ENCODE measurements at regions not wholly inside any gene's neighbourhood (a gene's known extent, or its start where the extent isn't known, plus 50 kb on each side); places are given as distances from the start of the nearest gene placed in this dataset.

DNA sequence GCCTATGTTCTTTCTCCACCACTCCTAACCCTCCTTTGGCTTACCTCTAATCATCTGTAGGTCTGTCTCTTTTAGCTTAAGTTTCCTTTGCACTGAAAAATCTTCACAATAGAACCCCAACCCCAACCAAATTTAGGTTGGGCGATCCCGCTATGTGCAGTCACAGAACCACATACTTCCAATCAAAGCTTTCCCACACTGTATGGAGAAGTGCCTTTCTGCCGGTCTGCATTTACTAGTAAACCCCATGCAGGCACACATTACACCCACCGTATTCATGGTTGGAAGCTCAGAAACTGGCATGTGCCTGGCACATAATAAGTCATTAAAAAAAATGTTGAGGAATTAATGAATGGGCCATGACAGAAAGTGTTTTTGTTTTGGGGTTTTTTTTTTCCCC is 158.4 kb downstream of the KLF12 start:
- no peak overlapping the region for H3K27ac ChIP-seq
- no peak overlapping the region for H3K4me3 ChIP-seq
- no peak for TF ChIP-seq POLR2A (IDR thresholded peaks at IDR 0.05)
- TF ChIP-seq, protein P1, sequence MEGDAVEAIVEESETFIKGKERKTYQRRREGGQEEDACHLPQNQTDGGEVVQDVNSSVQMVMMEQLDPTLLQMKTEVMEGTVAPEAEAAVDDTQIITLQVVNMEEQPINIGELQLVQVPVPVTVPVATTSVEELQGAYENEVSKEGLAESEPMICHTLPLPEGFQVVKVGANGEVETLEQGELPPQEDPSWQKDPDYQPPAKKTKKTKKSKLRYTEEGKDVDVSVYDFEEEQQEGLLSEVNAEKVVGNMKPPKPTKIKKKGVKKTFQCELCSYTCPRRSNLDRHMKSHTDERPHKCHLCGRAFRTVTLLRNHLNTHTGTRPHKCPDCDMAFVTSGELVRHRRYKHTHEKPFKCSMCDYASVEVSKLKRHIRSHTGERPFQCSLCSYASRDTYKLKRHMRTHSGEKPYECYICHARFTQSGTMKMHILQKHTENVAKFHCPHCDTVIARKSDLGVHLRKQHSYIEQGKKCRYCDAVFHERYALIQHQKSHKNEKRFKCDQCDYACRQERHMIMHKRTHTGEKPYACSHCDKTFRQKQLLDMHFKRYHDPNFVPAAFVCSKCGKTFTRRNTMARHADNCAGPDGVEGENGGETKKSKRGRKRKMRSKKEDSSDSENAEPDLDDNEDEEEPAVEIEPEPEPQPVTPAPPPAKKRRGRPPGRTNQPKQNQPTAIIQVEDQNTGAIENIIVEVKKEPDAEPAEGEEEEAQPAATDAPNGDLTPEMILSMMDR (IDR thresholded peaks at IDR 0.05), result no peak
- H3K9me3 ChIP-seq (replicated peaks in 1 of 3), result no peaks in the 10 kb centered on the region
- H3K27me3 ChIP-seq, result no peaks in the 10 kb centered on the region
- intact Hi-C loops (cut with DNase I), result no loop called here
- no peaks in the 10 kb centered on the region for H3K36me3 ChIP-seq (replicated peaks in 1 of 2)
- 97 to 100% (median 98%) methylated on average over 4 of the region's 4 CpGs for WGBS, 4 donors
- no peaks in the 10 kb centered on the region for H3K4me1 ChIP-seq (replicated peaks in 1 of 2)
- no peak for DNase-seq

- H3K27ac ChIP-seq, result no peak overlapping the region
- TF ChIP-seq, protein P1 (IDR thresholded peaks at IDR 0.05), result no peak
- TF ChIP-seq POLR2A (IDR thresholded peaks at IDR 0.05), result no peak
- intact Hi-C loops (cut with DNase I), result no loop called here
- no peak for DNase-seq
- no peaks in the 10 kb centered on the region for H3K36me3 ChIP-seq (replicated peaks in 1 of 2)
- no peaks in the 10 kb centered on the region for H3K27me3 ChIP-seq
- no peaks in the 10 kb centered on the region for H3K9me3 ChIP-seq (replicated peaks in 1 of 3)
- no peak overlapping the region for H3K4me3 ChIP-seq
- 38 to 60% (median 55%) methylated on average over 2 of the region's 2 CpGs for WGBS, 4 donors
- no peaks in the 10 kb centered on the region for H3K4me1 ChIP-seq (replicated peaks in 1 of 2)
Measured at GRCh38 chr13:73974051-73974450, 160.2 kb downstream of the KLF12 start.

DNA sequence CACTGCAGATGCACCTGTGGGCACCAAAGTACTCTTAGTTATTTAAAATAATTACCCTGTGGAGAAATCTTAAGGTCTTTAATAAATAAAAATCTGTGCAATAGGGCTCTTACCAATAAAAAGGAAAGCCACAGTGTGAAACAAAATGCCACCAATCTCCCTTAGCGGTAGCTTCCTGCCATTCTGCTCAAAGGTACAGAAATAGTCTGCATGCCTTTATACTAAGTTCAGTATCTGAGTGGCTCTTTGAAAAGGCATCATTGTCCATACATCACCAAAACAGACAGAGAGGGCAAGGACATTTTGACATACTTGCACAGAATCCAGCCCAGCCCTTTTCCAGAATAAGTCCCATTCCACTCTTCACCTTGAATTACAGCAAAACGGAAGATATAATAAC is 161.0 kb downstream of the KLF12 start:
- TF ChIP-seq, protein P1 (IDR thresholded peaks at IDR 0.05), result no peak
- TF ChIP-seq POLR2A (IDR thresholded peaks at IDR 0.05), result no peak
- H3K27me3 ChIP-seq, result no peaks in the 10 kb centered on the region
- DNase-seq, result no peak
- intact Hi-C loops (cut with DNase I), result no loop called here
- no peaks in the 10 kb centered on the region for H3K36me3 ChIP-seq (replicated peaks in 1 of 2)
- H3K9me3 ChIP-seq (replicated peaks in 1 of 3), result no peaks in the 10 kb centered on the region
- no peak overlapping the region for H3K27ac ChIP-seq
- WGBS, 4 donors, result 75 to 86% (median 85%) methylated on average over 2 of the region's 2 CpGs
- no peaks in the 10 kb centered on the region for H3K4me1 ChIP-seq (replicated peaks in 1 of 2)
- no peak overlapping the region for H3K4me3 ChIP-seq

GRCh38 chr13:73972545-73972944 is 161.7 kb downstream of the KLF12 start:
- WGBS, 4 donors, result 45 to 56% (median 51%) methylated on average over 7 of the region's 7 CpGs
- DNase-seq, result peak in 2 of 7 donors; percentile 11 to 25
- no peaks in the 10 kb centered on the region for H3K9me3 ChIP-seq (replicated peaks in 1 of 3)
- no peaks in the 10 kb centered on the region for H3K27me3 ChIP-seq
- intact Hi-C loops (cut with DNase I), result no loop called here
- no peaks in the 10 kb centered on the region for H3K4me1 ChIP-seq (replicated peaks in 1 of 2)
- no peak overlapping the region for H3K4me3 ChIP-seq
- no peak overlapping the region for H3K27ac ChIP-seq
- TF ChIP-seq, protein P1 (IDR thresholded peaks at IDR 0.05), result no peak
- no peak for TF ChIP-seq POLR2A (IDR thresholded peaks at IDR 0.05)
- no peaks in the 10 kb centered on the region for H3K36me3 ChIP-seq (replicated peaks in 1 of 2)
